H9 (cell line): ENCODE measurements at regions not wholly inside any gene's neighbourhood (a gene's known extent, or its start where the extent isn't known, plus 50 kb on each side); places are given as distances from the start of the nearest gene placed in this dataset.

Source experiments
- DNase-seq: peaks from one replicate; pipeline ENCODE4 v3.0.0-alpha.2; 2017
- H2AFZ ChIP-seq: one replicate; pipeline ENCODE4 v1.6.1; 2013; ENCODE audit warnings: mild to moderate bottlenecking, low read length, control low read depth, moderate library complexity
- H2AK5ac ChIP-seq: 2 replicates; pipeline ENCODE4 v1.6.1; 2013; ENCODE audit warnings: low read length, control low read depth, mixed read lengths; ENCODE audit not compliant: insufficient read length
- H2BK120ac ChIP-seq: one replicate; pipeline ENCODE4 v1.6.1; 2013; ENCODE audit warnings: low read depth, mild to moderate bottlenecking, low read length, control low read depth, inconsistent platforms; ENCODE audit not compliant: poor library complexity, severe bottlenecking
- H2BK12ac ChIP-seq: 2 replicates; pipeline ENCODE4 v1.6.1; 2013; ENCODE audit warnings: low read length, control low read depth, mixed read lengths, low read depth; ENCODE audit not compliant: insufficient read length
- H2BK15ac ChIP-seq: 2 replicates; pipeline ENCODE4 v1.6.1; 2013; ENCODE audit warnings: low read depth, low read length, control low read depth
- H2BK20ac ChIP-seq: one replicate; pipeline ENCODE4 v1.6.1; 2013; ENCODE audit warnings: low read depth, mild to moderate bottlenecking, low read length, control low read depth, inconsistent platforms; ENCODE audit not compliant: poor library complexity, severe bottlenecking
- H2BK5ac ChIP-seq: 2 replicates; pipeline ENCODE4 v1.6.1; 2013; ENCODE audit warnings: low read length, control low read depth, mixed read lengths; ENCODE audit not compliant: insufficient read length
- H3K14ac ChIP-seq: 2 replicates; pipeline ENCODE4 v1.6.1; 2013; ENCODE audit warnings: low read length, control low read depth; ENCODE audit not compliant: insufficient read depth
- H3K18ac ChIP-seq: 2 replicates; pipeline ENCODE4 v1.6.1; 2013; ENCODE audit warnings: low read depth, mild to moderate bottlenecking, mixed read lengths, low read length, control low read depth; ENCODE audit not compliant: insufficient read length
- H3K23ac ChIP-seq: 2 replicates; pipeline ENCODE4 v1.6.1; 2013; ENCODE audit warnings: low read length, control low read depth, mixed read lengths, low read depth; ENCODE audit not compliant: insufficient read length
- H3K23me2 ChIP-seq: 2 replicates; pipeline ENCODE4 v1.6.1; 2013; ENCODE audit warnings: low read depth, mild to moderate bottlenecking, mixed read lengths, low read length, control low read depth; ENCODE audit not compliant: insufficient read length, poor library complexity, severe bottlenecking
- H3K27ac ChIP-seq: 2 replicates; pipeline ENCODE4 v1.5.1; 2013; ENCODE audit warnings: low read length, control low read depth, mixed read lengths, low read depth; ENCODE audit not compliant: insufficient read length
- H3K27me3 ChIP-seq: 2 replicates; pipeline ENCODE4 v1.6.1; 2013; ENCODE audit warnings: low read length, control low read depth, inconsistent platforms; ENCODE audit not compliant: insufficient read depth
- H3K4ac ChIP-seq: 2 replicates; pipeline ENCODE4 v1.6.1; 2013; ENCODE audit warnings: low read depth, mild to moderate bottlenecking, control low read depth, inconsistent platforms, low read length, moderate library complexity
- H3K4me1 ChIP-seq: 2 replicates; pipeline ENCODE4 v1.6.1; 2013; ENCODE audit warnings: low read length, control low read depth, inconsistent platforms; ENCODE audit not compliant: insufficient read depth
- H3K4me2 ChIP-seq: 2 replicates; pipeline ENCODE4 v1.6.1; 2013; ENCODE audit warnings: low read length, control low read depth, mixed read lengths; ENCODE audit not compliant: insufficient read length, insufficient read depth
- H3K56ac ChIP-seq: 2 replicates; pipeline ENCODE4 v1.6.1; 2013; ENCODE audit warnings: low read depth, mild to moderate bottlenecking, mixed read lengths, low read length, control low read depth; ENCODE audit not compliant: insufficient read length
- H3K79me1 ChIP-seq: 2 replicates; pipeline ENCODE4 v1.6.1; 2013; ENCODE audit warnings: low read depth, mild to moderate bottlenecking, moderate library complexity, low read length, control low read depth, inconsistent platforms; ENCODE audit not compliant: insufficient read depth, poor library complexity, severe bottlenecking
- H3K79me2 ChIP-seq: 2 replicates; pipeline ENCODE4 v1.6.1; 2013; ENCODE audit warnings: low read length, control low read depth, inconsistent platforms; ENCODE audit not compliant: insufficient read depth
- H3K9ac ChIP-seq: 2 replicates; pipeline ENCODE4 v1.6.1; 2013; ENCODE audit warnings: low read length, control low read depth, mixed read lengths; ENCODE audit not compliant: insufficient read length; ENCODE audit errors: extremely low read depth
- H3K9me3 ChIP-seq: one replicate; pipeline ENCODE4 v1.6.1; 2013; ENCODE audit warnings: low read depth, low read length, inconsistent platforms; ENCODE audit not compliant: control insufficient read depth
- H3T11ph ChIP-seq: one replicate; pipeline ENCODE4 v1.6.1; 2013; ENCODE audit warnings: mild to moderate bottlenecking, low read length, control low read depth, inconsistent platforms
- H4K20me1 ChIP-seq: one replicate; pipeline ENCODE4 v1.6.1; 2013; ENCODE audit not compliant: control insufficient read depth, insufficient read length, insufficient read depth
- H4K5ac ChIP-seq: 2 replicates; pipeline ENCODE4 v1.6.1; 2013; ENCODE audit warnings: low read depth, mild to moderate bottlenecking, mixed read lengths, low read length, control low read depth; ENCODE audit not compliant: insufficient read length
- H4K8ac ChIP-seq: replicated peaks from 2 replicates; pipeline ENCODE4 v1.6.1; 2013; ENCODE audit warnings: low read length, control low read depth, mixed read lengths, low read depth; ENCODE audit not compliant: insufficient read length
- H4K91ac ChIP-seq: 2 replicates; pipeline ENCODE4 v1.6.1; 2013; ENCODE audit warnings: low read depth, mild to moderate bottlenecking, moderate library complexity, mixed read lengths, low read length, control low read depth; ENCODE audit not compliant: insufficient read length
- H3K27ac Mint-ChIP-seq, 3 experiments: 2 replicates in 2 of 3; 3 replicates in 1 of 3; pipeline ENCODE4 v1.8.0; 2020 to 2021; ENCODE audit warnings: mixed read lengths in 3 of 3, mild to moderate bottlenecking in 1 of 3, moderate library complexity in 1 of 3
- H3K27me3 Mint-ChIP-seq: 2 replicates; pipeline ENCODE4 v1.8.0; 2021; ENCODE audit warnings: low read depth, mild to moderate bottlenecking, moderate library complexity, mixed read lengths
- H3K36me3 Mint-ChIP-seq, 3 experiments: 2 replicates in 2 of 3; 3 replicates in 1 of 3; pipeline ENCODE4 v1.8.0; 2020 to 2021; ENCODE audit warnings: low read depth in 3 of 3, mixed read lengths in 3 of 3; ENCODE audit not compliant: insufficient read depth in 1 of 3
- H3K4me1 Mint-ChIP-seq, 2 experiments: 2 replicates each; pipeline ENCODE4 v1.8.0; 2020; ENCODE audit warnings: mixed read lengths in 2 of 2
- H3K4me3 Mint-ChIP-seq, 2 experiments: 2 replicates in 1 of 2; 3 replicates in 1 of 2; pipeline ENCODE4 v1.8.0; 2020 to 2021; ENCODE audit warnings: mild to moderate bottlenecking in 2 of 2, mixed read lengths in 2 of 2, moderate library complexity in 1 of 2
- H3K9me3 Mint-ChIP-seq, 2 experiments: 2 replicates in 1 of 2; 3 replicates in 1 of 2; pipeline ENCODE4 v1.8.0; 2020; ENCODE audit warnings: mild to moderate bottlenecking in 2 of 2, mixed read lengths in 2 of 2, moderate library complexity in 1 of 2
- CTCF ChIP-seq: fragments of 200-600 bp; sonication (generic); conservative IDR thresholded peaks from 3 replicates; pipeline ENCODE4 v1.8.0; 2021; ENCODE audit warnings: antibody characterized with exemption, mild to moderate bottlenecking
- WGBS: extraction: QIAGEN DNeasy Blood & Tissue Kit; methylation state at CpG from one replicate; pipeline ENCODE4 v1.1.7; 2013; ENCODE audit warnings: missing lambda C conversion rate, low lambda C conversion rate, mixed read lengths; ENCODE audit not compliant: insufficient read length; ENCODE audit errors: extremely low coverage; 5-methylcytosine and 5-hydroxymethylcytosine counted together

DNA sequence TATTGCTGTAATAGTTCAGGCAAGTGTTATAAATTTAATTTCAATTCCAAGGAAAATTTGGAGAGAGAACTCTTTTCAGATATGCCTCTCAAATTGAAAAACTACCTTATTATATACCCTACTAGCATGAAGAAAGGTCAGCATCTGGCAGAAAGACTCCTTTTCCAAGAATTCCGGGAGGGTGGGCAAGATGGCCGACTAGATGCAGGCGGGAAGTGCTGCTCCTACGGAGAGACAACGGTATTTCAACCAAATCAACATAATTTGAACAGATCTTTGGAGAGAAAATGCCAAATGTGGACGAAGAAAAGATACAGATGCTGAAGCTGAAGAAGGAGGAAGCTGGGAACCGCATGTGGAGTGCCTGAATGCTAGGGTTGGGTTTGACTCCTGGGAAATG is 53.8 kb upstream of the INTU start:
- Histone ChIP-seq H4K5ac (no peak overlapping the region), H2AFZ (no peak overlapping the region), H4K91ac (no peak overlapping the region), H3K18ac (no peak overlapping the region), H3K23ac (no peak overlapping the region), H2BK20ac (no peak overlapping the region), H3K4me1 (no peaks in the 10 kb centered on the region), H3K79me2 (no peaks in the 10 kb centered on the region), H2BK120ac (no peak overlapping the region), H3K56ac (no peak overlapping the region), H2AK5ac (no peak overlapping the region), H3K4me2 (no peak overlapping the region), H3K79me1 (no peaks in the 10 kb centered on the region), H3K27me3 (no peaks in the 10 kb centered on the region), H3K27ac (no peak overlapping the region), H3K4ac (no peak overlapping the region), H2BK15ac (no peak overlapping the region), H2BK12ac (no peak overlapping the region), H2BK5ac (no peak overlapping the region), H3K23me2 (no peaks in the 10 kb centered on the region), H3K14ac (no peak overlapping the region), H4K20me1 (no peaks in the 10 kb centered on the region), H3K9me3 (no peaks in the 10 kb centered on the region), H3T11ph (no peak overlapping the region), H3K9ac (no peak overlapping the region), H4K8ac (no peak overlapping the region)
- no peaks in the 10 kb centered on the region for H3K36me3 Mint-ChIP-seq
- peaks cover 0 to 3% of the 10 kb centered on the region in 2 experiments; a peak in 1 of 5 replicates for H3K9me3 Mint-ChIP-seq
- H3K4me1 Mint-ChIP-seq, result peaks cover 6 to 8% of the 10 kb centered on the region in 2 experiments
- no peak overlapping the region for H3K4me3 Mint-ChIP-seq
- H3K27ac Mint-ChIP-seq, result no peak overlapping the region
- whole genome bisulfite sequencing, result no CpG with 5 or more reads among the region's 7 CpGs
- TF ChIP-seq CTCF, result no peak
- no peaks in the 10 kb centered on the region; the same call in 1 of the 2 replicates for H3K27me3 Mint-ChIP-seq
- no peak for DNase-seq
